Choroid plexus epithelial cell (primary cell): ENCODE measurements at regions not wholly inside any gene's neighbourhood (a gene's known extent, or its start where the extent isn't known, plus 50 kb on each side); places are given as distances from the start of the nearest gene placed in this dataset.

Experiments
- DNase-seq: peaks from one replicate; pipeline ENCODE4 v3.0.0-alpha.2; 2010; ENCODE audit warnings: low read depth
- H3K4me3 ChIP-seq: 2 replicates; pipeline ENCODE4 v1.5.1; 2011; ENCODE audit warnings: low read depth, mild to moderate bottlenecking, control low read depth, low read length, moderate library complexity
- TF ChIP-seq, protein P1 (sequence below): conservative IDR thresholded peaks from 2 replicates; pipeline ENCODE4 v1.5.1; 2011; ENCODE audit warnings: low read depth, mild to moderate bottlenecking, control low read depth, inconsistent platforms, low read length, moderate library complexity

DNA sequence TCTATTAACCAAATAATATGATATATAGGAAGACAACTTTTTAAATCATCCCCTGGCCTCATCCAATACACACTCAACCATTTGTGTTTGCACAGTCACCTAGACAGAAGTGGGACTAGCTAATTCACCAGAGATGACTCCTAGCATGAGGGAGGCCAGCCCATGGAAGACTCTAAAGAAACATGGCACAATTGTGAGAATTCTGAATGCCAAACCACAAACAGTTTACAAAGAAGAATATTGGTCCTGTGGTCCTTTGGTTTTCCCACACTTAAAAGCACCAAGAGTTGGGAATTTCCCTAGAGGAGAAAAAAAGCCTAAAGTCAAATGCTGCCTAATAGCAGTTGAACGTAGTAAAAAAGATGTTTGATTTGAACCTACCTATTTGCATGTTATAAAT is 609.9 kb downstream of the ACTL7B start:
- H3K4me3 ChIP-seq, result no peak overlapping the region
- DNase-seq, result no peak
- TF ChIP-seq, protein P1, sequence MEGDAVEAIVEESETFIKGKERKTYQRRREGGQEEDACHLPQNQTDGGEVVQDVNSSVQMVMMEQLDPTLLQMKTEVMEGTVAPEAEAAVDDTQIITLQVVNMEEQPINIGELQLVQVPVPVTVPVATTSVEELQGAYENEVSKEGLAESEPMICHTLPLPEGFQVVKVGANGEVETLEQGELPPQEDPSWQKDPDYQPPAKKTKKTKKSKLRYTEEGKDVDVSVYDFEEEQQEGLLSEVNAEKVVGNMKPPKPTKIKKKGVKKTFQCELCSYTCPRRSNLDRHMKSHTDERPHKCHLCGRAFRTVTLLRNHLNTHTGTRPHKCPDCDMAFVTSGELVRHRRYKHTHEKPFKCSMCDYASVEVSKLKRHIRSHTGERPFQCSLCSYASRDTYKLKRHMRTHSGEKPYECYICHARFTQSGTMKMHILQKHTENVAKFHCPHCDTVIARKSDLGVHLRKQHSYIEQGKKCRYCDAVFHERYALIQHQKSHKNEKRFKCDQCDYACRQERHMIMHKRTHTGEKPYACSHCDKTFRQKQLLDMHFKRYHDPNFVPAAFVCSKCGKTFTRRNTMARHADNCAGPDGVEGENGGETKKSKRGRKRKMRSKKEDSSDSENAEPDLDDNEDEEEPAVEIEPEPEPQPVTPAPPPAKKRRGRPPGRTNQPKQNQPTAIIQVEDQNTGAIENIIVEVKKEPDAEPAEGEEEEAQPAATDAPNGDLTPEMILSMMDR, result no peak

DNA sequence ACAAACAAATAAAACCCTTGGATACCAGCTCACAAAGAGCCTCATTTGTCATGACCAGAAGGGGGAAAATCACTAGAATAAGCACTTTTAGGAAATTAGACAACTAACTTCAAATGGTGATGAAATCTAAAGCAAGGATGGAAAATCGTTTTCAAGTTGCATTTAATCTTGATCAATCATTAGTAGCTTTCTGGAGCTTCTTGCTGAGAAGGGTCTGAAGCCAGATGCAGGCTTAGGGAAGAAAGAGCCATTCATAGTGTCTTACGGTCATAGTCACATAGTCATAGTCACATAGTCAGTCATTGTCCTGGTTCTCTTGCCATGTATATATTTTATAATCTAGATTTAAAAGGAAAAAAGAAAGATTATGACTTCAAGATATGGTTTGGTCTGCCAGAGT is 610.5 kb downstream of the ACTL7B start:
- TF ChIP-seq, protein P1, result no peak
- DNase-seq, result no peak
- no peak overlapping the region for H3K4me3 ChIP-seq

DNA sequence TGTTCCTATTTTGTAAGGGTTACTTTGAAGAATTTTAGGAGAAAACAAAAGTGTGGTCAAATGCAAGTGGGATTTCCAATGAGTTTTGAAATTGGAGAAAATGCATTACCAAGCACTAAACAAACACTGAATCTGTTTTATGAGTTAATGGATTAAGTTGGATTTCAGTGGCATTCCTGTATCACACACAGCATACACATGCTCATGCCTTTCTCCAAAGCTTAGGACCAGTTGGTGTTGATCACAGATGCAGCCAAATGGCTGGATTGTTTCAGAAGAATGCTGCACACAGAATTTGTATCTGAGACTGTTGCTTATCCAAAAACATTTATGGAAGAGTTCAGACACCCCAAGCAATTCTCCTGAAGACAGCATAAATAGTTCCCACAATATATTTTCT is 611.1 kb downstream of the ACTL7B start:
- no peak for DNase-seq
- no peak overlapping the region for H3K4me3 ChIP-seq
- TF ChIP-seq, protein P1, result no peak

DNA sequence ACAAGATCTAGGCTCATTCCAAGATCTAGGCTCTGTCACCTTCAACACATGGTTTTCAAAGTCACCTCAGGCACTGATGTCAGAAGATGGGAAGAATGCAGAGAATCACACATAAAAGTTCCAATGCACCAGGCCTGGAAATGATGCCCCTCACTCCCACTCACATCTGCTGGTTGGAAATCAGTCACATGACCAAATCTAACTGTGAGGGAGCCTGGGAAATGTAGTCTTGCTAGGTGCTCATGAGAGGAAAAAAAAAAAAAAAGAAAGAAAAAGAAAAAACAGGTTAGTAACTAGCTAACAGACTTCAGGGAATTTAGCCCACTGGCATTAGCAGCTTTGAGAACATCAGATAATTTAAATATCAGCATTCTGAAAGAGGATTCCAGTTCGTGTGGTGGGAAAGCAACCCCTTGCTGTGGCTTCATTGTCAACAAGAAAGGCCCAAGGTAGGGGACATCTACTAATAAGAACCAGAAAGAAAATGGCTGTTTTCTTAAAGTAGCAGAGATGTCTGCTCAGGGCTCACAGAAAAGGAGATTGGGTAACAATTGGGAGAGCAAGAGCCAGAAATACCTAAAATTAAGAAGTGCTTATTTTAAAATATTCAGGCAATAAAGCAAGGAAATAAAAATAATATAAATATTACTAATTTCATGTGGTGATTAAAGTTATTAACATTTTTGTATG is 614.3 kb downstream of the ACTL7B start:
- H3K4me3 ChIP-seq, result no peak overlapping the region
- TF ChIP-seq, protein P1, result no peak
- DNase-seq, result no peak

DNA sequence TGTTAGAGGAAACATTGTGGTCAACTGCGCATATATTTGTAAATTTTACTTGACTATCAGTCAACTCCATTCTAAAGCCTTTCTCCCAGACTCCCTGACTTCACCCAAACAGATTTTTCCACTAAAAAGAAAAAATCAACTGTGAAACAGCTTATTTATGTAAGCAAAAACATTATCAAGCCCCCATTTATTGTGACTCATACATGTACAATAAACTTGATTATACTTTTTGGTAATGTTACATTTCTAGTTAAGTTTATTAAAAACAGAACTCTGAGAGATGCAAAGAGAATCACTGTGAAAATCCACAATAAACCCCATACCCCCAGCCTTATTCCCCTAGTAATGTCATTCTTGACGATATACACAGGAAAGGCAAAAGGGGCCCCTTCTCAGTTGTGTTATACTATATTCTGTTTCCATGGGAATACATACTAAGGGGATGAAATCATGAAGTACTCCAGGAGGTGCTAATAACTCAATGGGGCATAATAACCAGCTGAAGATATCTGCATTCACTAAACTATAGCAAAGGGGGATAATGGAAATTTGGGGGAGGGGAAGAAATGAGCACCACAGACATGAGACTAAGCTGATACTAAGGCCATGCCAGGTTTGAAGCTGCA is 616.0 kb downstream of the ACTL7B start:
- no peak overlapping the region for H3K4me3 ChIP-seq
- DNase-seq, result peak; percentile 3
- TF ChIP-seq, protein P1, result no peak

DNA sequence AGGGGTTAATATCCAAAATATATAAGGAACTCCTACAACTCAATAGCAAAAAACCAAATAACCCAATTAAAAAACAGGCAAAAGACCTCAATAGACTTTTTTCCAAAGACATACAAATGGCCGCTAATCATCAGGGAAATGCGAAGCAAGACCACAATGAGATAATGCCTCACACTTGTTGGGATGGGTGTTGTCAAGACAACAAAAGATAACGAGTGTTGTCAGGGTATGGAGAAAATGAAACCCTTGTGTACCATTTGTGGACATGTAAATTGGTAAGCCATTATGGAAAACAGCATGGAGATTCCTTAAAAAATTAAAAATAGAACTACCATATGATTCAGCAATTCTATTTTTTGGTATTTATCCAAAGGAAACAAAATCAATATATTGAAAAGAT is 620.2 kb downstream of the ACTL7B start:
- TF ChIP-seq, protein P1, result no peak
- DNase-seq, result no peak
- H3K4me3 ChIP-seq, result no peak overlapping the region

DNA sequence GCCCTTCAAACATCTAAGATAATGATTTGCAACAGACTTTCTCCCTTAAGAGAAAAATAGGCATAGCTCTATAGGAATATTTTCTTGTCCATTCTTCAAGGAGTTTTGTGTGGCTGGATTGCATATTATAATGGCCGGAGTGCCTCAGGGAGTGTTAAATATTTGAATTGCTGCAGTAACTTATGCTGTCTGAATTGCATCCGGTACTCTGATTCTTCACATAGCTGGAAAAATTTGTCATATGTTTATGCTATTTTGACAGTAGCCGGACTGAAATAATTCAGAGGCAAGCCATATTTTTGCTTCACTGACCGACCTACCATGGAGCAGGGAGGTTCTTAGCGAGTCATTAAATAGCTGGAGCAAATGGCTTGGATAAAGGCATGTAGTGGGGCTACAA is 621.0 kb downstream of the ACTL7B start:
- DNase-seq, result peak; percentile 13
- H3K4me3 ChIP-seq, result no peak overlapping the region
- TF ChIP-seq, protein P1, result no peak
